HG03342 (cell line): ENCODE measurements at regions not wholly inside any gene's neighbourhood (a gene's known extent, or its start where the extent isn't known, plus 50 kb on each side); places are given as distances from the start of the nearest gene placed in this dataset.
A peak's percentile ranks its signal among the peaks of the same experiment; 100 is the strongest.

ENCODE experiments used
- ATAC-seq: cut with Tn5 transposase; IDR thresholded peaks from one replicate; pipeline ENCODE4 v1.9.1; 2021; ENCODE audit warnings: mild to moderate bottlenecking, moderate library complexity; ENCODE audit not compliant: unreplicated experiment

GRCh38 chr14:49527221-49527620 lies 59.0 kb downstream of the RPS29 start:
- no peak for ATAC-seq

GRCh38 chr14:49526101-49526500 lies 60.1 kb downstream of the RPS29 start:
- ATAC-seq = no peak

DNA sequence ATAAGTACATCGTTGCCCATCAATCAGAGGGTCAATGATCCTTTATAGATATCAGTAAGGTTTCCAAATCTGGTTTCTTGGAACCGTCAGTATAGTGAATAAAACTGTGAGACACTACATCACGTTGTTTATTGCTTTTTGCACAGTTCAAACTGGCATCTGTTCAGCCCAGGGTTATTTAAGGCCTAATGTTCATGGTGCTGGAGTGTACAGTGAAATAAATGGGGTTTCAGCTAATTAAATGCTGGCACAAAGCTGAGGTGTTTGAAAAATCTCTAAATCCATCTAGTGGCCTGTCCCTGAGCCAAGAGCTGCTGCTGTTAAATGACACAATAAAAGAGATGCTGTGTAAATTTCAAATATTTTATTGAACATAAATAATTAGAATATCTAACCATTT lies 69.9 kb downstream of the RPS29 start:
- ATAC-seq = no peak

DNA sequence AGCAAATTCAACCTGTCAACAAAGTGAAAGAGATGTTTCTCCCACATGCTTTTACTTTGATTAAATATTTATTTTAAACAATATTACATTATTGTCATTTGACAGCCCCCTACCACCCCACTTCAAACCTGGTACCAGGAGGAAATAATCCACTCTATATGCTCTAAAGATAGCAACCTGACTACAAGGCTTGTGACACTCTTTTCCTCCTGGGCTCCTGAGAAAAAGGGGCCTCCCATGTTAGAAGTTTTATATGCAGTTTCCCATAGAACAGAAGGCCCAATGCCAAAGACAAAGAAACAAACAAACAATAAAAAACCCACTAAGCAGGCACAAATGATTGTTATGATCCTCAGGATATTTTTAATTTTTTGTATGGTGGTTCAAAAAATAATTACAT lies 73.6 kb downstream of the RPS29 start:
- ATAC-seq = no peak

DNA sequence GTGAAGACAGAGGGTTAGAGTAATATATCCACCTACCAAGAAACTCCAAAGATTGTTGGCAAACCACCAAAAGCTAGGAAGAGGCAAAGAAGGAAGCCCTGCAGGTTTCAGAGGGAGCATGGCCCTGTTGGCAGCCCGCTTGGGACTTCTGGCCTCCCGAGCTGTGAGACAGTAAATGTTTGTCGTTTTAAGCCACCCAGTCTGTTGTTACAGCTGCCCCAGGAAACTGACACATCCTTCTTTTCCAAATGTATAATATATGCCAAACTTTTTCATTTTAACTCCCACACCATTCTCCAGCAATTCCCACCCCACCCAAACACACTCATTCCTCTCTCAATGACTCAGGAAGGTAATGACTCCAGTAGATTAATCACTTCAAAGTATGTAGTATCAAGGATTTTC lies 74.0 kb downstream of the RPS29 start:
- no peak for ATAC-seq

- no peak for ATAC-seq
These were observed 78.1 kb downstream of the RPS29 start for GRCh38 chr14:49508124-49508523.

- no peak for ATAC-seq
These were observed 79.5 kb downstream of the RPS29 start for GRCh38 chr14:49506650-49507049.

DNA sequence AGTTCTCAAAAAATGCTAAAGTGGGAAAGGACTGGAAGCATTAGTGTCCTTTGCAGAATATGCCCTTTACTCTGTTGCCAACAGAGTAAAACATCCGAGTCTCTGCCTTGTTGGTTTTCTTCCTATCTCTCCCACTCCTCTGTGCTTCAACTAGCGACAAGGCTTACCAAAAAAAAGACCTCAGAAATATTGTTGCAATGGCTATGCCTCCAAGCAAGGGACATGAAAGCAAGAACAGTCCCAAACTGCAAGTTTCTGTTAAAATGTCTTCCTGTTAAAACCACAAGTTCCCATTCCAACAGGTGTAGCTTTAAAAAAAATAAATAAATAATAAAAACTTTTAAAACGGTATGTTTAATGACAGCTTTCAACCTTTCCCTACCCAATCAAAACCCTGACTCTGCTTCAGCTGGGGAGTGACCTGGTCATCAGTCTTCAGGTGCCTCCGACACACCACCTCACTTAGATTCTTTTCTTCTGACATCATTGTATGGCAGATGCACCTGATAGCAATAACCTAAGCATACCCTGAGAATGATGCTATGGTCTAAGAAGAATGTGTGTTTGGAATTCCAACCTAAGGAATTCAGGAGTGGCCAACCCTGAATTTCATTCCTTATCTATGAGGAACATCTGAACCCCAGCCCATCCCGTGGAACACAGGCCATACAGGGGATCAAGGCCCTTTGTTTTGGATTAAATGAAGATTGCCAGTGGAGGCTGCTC lies 81.0 kb downstream of the RPS29 start:
- ATAC-seq = no peak

- ATAC-seq = peak; percentile 84
These were observed 88.3 kb downstream of the RPS29 start for GRCh38 chr14:49497725-49498348.

DNA sequence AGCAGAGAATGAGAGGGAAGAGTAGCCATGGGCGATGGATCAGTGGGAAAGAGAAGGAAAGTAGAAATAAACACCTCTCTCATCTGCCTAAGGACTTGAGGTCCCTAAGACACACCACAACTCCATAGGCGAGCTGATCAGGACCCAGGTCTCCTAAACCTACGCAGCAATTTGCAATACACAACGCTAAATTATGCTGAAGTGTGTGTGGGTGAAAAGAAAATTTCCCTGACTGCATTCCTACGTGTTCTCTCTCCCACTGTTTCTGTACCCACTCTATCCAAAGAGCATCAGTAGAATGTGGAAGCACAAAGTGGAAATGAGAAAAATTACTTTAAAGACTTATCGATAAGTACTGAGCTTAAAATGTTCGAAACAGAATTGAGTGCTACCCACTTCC lies 88.9 kb downstream of the RPS29 start:
- ATAC-seq = no peak

GRCh38 chr14:49494836-49495235 lies 91.3 kb downstream of the RPS29 start:
- no peak for ATAC-seq

DNA sequence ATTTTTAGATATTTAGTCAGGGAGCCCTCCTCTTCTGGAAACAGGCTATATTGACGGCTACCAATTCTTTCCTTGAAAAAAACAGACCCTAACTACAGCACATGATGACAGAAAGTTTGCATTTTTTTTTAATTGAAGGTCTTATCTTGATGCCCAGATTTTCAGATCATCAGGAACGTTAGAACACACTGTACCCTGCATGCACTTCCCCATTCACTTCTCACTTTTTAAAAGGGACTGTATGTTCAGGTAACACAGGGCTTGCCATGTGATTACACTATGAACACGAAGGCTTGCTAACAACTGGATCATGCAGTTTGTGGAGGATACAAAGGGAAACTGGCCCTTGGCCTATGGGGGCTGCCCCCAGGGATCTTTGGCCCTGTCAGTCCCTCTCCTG lies 92.6 kb downstream of the RPS29 start:
- ATAC-seq = no peak

DNA sequence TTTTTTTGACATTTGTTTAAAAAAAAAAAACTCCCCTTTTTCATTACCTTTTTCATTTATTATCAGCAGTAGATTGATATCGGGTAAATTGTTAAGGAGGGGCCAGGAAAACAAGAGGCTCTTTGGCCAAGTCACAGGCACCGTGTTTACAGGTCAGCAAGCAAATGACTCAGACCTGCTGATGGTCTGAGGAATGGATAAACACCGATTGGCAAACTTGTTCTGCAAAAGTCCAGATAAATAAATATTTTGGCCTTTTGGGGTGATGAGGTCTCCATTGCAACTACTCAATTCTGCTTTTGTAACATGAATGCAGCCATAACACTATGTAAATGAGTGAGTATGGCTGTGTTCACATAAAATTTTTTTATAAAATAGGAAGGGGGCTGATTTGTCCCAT lies 94.0 kb downstream of the RPS29 start:
- ATAC-seq = no peak

- ATAC-seq = no peak
These were observed 96.8 kb downstream of the RPS29 start for GRCh38 chr14:49489341-49489740.

GRCh38 chr14:49487238-49487637 lies 98.9 kb downstream of the RPS29 start:
- no peak for ATAC-seq

DNA sequence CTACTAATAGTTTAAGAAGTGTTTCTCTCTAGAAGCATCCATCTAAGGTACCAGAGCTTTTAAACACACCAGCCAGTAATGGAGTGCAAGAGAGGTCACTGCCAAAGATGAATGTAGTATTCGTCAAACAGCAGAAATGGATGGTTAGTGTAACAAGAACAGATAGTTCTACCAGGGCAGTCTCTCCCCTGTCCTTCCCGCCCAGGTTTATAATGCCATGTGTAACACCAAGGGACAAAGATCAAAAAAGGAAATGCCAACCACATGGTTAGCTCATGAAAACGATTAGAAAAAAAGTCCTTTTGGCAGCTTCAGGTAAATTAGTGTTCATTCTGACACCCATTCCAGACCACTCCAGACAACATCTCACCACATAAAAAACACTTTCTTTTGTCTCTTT lies 100.9 kb downstream of the RPS29 start:
- no peak for ATAC-seq

DNA sequence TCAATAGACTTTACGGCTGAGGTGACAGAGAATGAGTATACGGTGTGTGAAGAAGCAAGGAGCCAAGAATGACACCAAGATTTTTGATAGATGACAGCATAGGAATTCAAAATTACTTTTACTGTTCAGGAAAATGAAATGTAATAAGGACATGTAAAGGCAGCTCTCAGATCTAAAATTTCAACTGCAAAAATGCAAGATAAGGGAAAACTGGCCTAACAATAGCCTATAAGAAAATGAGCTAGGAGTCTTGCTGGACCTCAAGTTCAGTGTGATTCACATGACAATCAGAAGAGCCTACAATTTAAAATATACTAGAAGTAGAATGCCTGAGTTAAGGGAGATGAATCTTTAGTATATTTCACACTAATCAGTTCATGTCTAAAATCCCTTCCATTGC lies 102.0 kb downstream of the RPS29 start:
- ATAC-seq = no peak

- peak; percentile 60 for ATAC-seq
These were observed 102.9 kb downstream of the RPS29 start for GRCh38 chr14:49483268-49483667.

- no peak for ATAC-seq
These were observed 105.1 kb downstream of the RPS29 start for GRCh38 chr14:49480979-49481498.

GRCh38 chr14:49480053-49480760 lies 106.0 kb downstream of the RPS29 start:
- ATAC-seq = no peak

DNA sequence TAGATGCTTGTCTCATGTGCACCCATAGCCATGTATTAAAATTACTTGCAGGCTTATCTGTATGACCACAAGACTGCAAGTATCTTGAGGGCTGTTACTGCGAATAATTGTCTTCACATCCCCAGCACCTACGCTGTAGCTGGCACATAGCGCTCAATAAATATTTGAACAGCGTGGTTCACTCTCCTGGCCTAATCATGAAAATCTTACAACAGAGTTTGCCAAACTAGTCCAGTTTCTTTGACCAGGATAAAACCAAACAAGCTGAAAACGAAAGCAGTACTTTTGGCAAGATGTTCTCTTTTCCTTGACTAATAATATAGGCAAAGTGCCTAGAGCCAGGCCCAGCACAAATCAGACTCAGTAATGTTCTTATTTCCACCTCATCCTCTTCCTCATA lies 106.7 kb downstream of the RPS29 start:
- no peak for ATAC-seq

GRCh38 chr14:49478784-49479183 lies 107.4 kb downstream of the RPS29 start:
- ATAC-seq = no peak
